Naive thymus-derived CD8-positive, alpha-beta T cell (primary cell): ENCODE measurements at regions not wholly inside any gene's neighbourhood (a gene's known extent, or its start where the extent isn't known, plus 50 kb on each side); places are given as distances from the start of the nearest gene placed in this dataset.

Experiments used
- ATAC-seq, 2 donors: fragments of 150-1000 bp; cut with Tn5 transposase in 1 of 2; sonication (Bioruptor Pico), chemical (Tn5 transposase) in 1 of 2; 1 replicate in 1 of 2; 2 replicates in 1 of 2; pipeline ENCODE4 v1.10.0; 2021; ENCODE audit warnings: mild to moderate bottlenecking in 2 of 2, moderate library complexity in 2 of 2
- POLR2A ChIA-PET: fragments of 350-600 bp; sonication (Branson Sonifier 250); formaldehyde crosslinking; loops from one replicate; lab custom pipeline; 2021; ENCODE audit warnings: antibody characterized with exemption; lab: Charles Lee
- DNase-seq, 10 donors: peaks; one replicate each; pipeline versions ENCODE4 v3.0.0 to v3.0.0-alpha.2; 2020 to 2022
- H3K27ac Mint-ChIP-seq, 10 donors: one replicate each; pipeline ENCODE4 v1.8.0; 2020 to 2022; ENCODE audit warnings: mild to moderate bottlenecking in 10 of 10, mixed read lengths in 10 of 10, moderate library complexity in 4 of 10, inconsistent platforms in 1 of 10
- H3K27me3 Mint-ChIP-seq, 5 donors: one replicate each; pipeline ENCODE4 v1.8.0; 2021 to 2022; ENCODE audit warnings: mixed read lengths in 5 of 5
- H3K36me3 Mint-ChIP-seq, 3 donors: one replicate each; pipeline ENCODE4 v1.8.0; 2020 to 2022; ENCODE audit warnings: mixed read lengths in 3 of 3, mild to moderate bottlenecking in 2 of 3, inconsistent platforms in 1 of 3
- H3K4me1 Mint-ChIP-seq, 4 donors: one replicate each; pipeline ENCODE4 v1.8.0; 2021 to 2022; ENCODE audit warnings: mixed read lengths in 4 of 4
- H3K4me3 Mint-ChIP-seq, 10 donors: one replicate each; pipeline ENCODE4 v1.8.0; 2020 to 2022; ENCODE audit warnings: mild to moderate bottlenecking in 10 of 10, mixed read lengths in 10 of 10, moderate library complexity in 6 of 10, inconsistent platforms in 1 of 10
- H3K9me3 Mint-ChIP-seq, 9 donors: one replicate each; pipeline ENCODE4 v1.8.0; 2020 to 2022; ENCODE audit warnings: mixed read lengths in 9 of 9, mild to moderate bottlenecking in 3 of 9, inconsistent platforms in 1 of 9, moderate library complexity in 1 of 9

DNA sequence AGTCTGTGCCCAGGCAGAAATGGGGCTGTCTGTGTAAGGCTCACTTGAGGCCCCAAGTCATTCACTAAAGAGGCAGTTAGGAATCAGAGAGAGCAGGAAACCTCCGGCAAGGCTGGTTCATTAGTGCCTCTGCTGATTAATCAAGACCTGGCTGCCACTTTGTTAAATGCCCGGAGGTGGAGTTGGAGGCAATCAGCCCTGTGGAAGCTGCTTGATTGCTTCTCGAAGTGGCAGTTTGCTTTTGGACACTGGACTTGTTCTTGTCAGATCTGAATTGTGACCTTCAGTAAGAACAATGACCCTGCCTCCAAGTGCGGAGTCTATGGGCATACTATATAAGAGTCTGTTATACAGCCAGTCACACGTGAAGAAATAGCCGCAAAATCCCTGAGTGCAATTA, 183.9 kb upstream of the LINC00305 start:
- POLR2A ChIA-PET = no interaction called here
- no peak for DNase-seq

GRCh38 chr18:64331419-64331818, 182.5 kb upstream of the LINC00305 start:
- Mint-ChIP-seq H3K9me3 (peaks cover 0 to 6% (median 4%) of the 10 kb centered on the region in 9 donors), H3K4me1 (no peaks in the 10 kb centered on the region), H3K4me3 (no peak overlapping the region), H3K27ac (no peak overlapping the region), H3K27me3 (no peaks in the 10 kb centered on the region), H3K36me3 (no peaks in the 10 kb centered on the region)
- POLR2A ChIA-PET = no interaction called here
- no peak for DNase-seq
- no peak for ATAC-seq

More for the DNA sequence above, 183.9 kb upstream of the LINC00305 start:
- H3K27ac Mint-ChIP-seq = no peak overlapping the region
- H3K9me3 Mint-ChIP-seq = peaks cover 0 to 5% (median 2%) of the 10 kb centered on the region in 9 donors
- no peaks in the 10 kb centered on the region for H3K4me1 Mint-ChIP-seq
- H3K4me3 Mint-ChIP-seq = no peak overlapping the region
- no peaks in the 10 kb centered on the region for H3K27me3 Mint-ChIP-seq
- no peak for ATAC-seq
- no peaks in the 10 kb centered on the region for H3K36me3 Mint-ChIP-seq

- POLR2A ChIA-PET = no interaction called here
- Mint-ChIP-seq H3K27ac (no peak overlapping the region), H3K9me3 (peaks cover 0 to 6% (median 4%) of the 10 kb centered on the region in 9 donors), H3K4me3 (no peak overlapping the region), H3K27me3 (no peaks in the 10 kb centered on the region), H3K4me1 (no peaks in the 10 kb centered on the region), H3K36me3 (no peaks in the 10 kb centered on the region)
- DNase-seq = no peak
- ATAC-seq = no peak
These were observed 182.0 kb upstream of the LINC00305 start for GRCh38 chr18:64330931-64331330.

DNA sequence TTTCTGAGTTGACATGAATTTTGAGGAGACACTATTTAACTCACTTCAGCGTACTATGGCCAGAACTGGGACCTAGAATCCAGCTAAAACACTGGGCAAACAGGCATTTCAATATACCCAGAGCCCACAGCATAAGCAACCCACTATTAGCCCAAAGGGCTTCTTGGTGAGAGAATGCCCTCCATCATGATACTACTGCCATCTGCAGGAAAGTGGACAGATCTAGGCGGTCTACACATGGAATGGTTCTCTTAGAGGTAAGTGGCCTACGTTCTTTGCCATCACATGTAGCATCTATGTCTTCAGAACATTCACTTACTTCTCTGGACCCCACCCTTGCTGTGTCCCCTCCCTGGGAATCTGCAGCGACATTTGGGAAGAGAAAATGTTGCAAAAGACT, 181.3 kb upstream of the LINC00305 start:
- Mint-ChIP-seq H3K27ac (no peak overlapping the region), H3K4me3 (no peak overlapping the region), H3K9me3 (peaks cover 0 to 6% (median 4%) of the 10 kb centered on the region in 9 donors), H3K4me1 (no peaks in the 10 kb centered on the region), H3K36me3 (no peaks in the 10 kb centered on the region), H3K27me3 (no peaks in the 10 kb centered on the region)
- POLR2A ChIA-PET = no interaction called here
- ATAC-seq (no peak), DNase-seq (no peak)

- H3K9me3 Mint-ChIP-seq = peaks cover 0 to 42% (median 8%) of the 10 kb centered on the region in 9 donors
- no peak for DNase-seq
- ATAC-seq = no peak
- POLR2A ChIA-PET = no interaction called here
- H3K27ac Mint-ChIP-seq = no peak overlapping the region
- H3K4me1 Mint-ChIP-seq = no peaks in the 10 kb centered on the region
- H3K27me3 Mint-ChIP-seq = no peaks in the 10 kb centered on the region
- no peak overlapping the region for H3K4me3 Mint-ChIP-seq
- peaks cover 0 to 4% (median 0%) of the 10 kb centered on the region in 3 donors for H3K36me3 Mint-ChIP-seq
These were observed 173.3 kb upstream of the LINC00305 start for GRCh38 chr18:64322189-64322588.

DNA sequence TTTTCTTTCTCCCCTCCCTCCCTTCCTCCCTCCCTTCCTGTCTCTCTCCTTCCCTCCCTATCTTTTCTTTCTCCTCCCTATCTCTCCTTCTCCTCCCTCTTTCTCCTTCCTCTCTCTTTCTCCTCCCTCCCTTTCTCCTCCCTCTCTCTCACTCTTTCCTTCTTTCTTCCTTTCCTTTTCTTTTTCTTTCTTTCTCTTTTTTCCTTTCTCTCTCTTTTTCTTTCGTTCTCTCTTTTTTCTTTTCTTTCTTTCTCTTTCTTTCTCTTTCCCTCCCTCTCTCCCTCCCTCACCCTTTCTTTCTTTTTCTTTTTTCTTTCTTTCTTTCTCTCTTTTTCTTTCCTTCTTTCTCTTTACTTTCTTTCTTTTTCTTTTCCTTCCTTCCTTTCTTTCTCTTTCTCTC, 169.7 kb upstream of the LINC00305 start:
- no peak for ATAC-seq
- no peaks in the 10 kb centered on the region for H3K27me3 Mint-ChIP-seq
- H3K36me3 Mint-ChIP-seq = peaks cover 0 to 4% (median 0%) of the 10 kb centered on the region in 3 donors
- DNase-seq = no peak
- POLR2A ChIA-PET = no interaction called here
- H3K9me3 Mint-ChIP-seq = peaks cover 0 to 48% (median 10%) of the 10 kb centered on the region in 9 donors
- H3K4me1 Mint-ChIP-seq = no peaks in the 10 kb centered on the region
- no peak overlapping the region for H3K4me3 Mint-ChIP-seq
- H3K27ac Mint-ChIP-seq = no peak overlapping the region

DNA sequence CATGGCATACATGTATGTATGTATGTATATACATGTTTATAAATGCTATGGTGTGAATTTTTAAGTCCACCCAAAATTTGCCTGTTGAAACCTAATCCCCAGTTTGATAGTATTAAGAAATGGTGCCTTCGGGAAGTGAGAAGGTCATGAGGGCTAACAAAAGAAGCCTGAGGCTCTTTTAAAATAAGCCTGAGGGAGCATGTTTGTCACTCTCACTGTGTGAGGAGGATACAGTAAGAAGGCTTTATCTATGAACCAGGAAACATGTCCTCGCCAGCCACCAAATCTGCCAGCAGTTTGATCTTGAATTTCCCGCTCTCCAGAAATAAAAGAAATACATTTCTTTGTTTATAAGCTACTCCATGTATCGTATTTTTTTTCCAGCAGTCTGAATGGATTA, 163.0 kb upstream of the LINC00305 start:
- Mint-ChIP-seq H3K27me3 (no peaks in the 10 kb centered on the region), H3K4me3 (no peak overlapping the region), H3K36me3 (no peaks in the 10 kb centered on the region), H3K27ac (no peak overlapping the region), H3K4me1 (no peaks in the 10 kb centered on the region), H3K9me3 (peaks cover 0 to 14% (median 3%) of the 10 kb centered on the region in 9 donors)
- ATAC-seq = no peak
- no peak for DNase-seq
- POLR2A ChIA-PET = no interaction called here

DNA sequence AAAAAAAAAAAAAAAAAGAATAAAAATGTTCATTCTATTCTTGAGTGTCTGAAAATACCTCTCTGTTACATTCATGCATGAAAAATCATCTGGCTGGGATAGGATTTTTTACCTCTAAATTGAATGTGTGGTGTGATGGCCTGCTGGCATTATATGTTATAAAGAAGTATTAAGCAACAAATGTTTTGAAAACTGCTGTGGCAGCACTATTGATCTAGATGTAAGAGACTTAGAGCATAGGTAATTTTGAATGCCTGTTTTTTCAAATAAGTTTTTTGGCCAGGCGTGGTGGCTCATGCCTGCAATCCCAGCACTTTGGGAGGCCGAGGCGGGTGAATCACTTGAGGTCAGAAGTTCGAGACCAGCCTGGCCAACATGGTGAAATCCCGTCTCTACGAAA, 147.0 kb upstream of the LINC00305 start:
- POLR2A ChIA-PET = no interaction called here
- H3K36me3 Mint-ChIP-seq = no peaks in the 10 kb centered on the region
- DNase-seq (no peak), ATAC-seq (no peak)
- no peaks in the 10 kb centered on the region for H3K27me3 Mint-ChIP-seq
- H3K4me1 Mint-ChIP-seq = no peaks in the 10 kb centered on the region
- no peak overlapping the region for H3K27ac Mint-ChIP-seq
- peaks cover 0 to 2% (median 0%) of the 10 kb centered on the region in 9 donors for H3K9me3 Mint-ChIP-seq
- no peak overlapping the region for H3K4me3 Mint-ChIP-seq

- Mint-ChIP-seq H3K27ac (no peak overlapping the region), H3K4me1 (no peaks in the 10 kb centered on the region), H3K27me3 (no peaks in the 10 kb centered on the region), H3K36me3 (no peaks in the 10 kb centered on the region), H3K9me3 (peaks cover 0 to 2% (median 0%) of the 10 kb centered on the region in 9 donors), H3K4me3 (no peak overlapping the region)
- no peak for ATAC-seq
- DNase-seq = no peak
- POLR2A ChIA-PET = no interaction called here
These were observed 146.1 kb upstream of the LINC00305 start for GRCh38 chr18:64294967-64295366.

GRCh38 chr18:64288432-64288831, 139.5 kb upstream of the LINC00305 start:
- Mint-ChIP-seq H3K27ac (no peak overlapping the region), H3K9me3 (peaks cover 0 to 4% (median 3%) of the 10 kb centered on the region in 9 donors), H3K36me3 (no peaks in the 10 kb centered on the region), H3K4me1 (no peaks in the 10 kb centered on the region), H3K4me3 (no peak overlapping the region), H3K27me3 (no peaks in the 10 kb centered on the region)
- POLR2A ChIA-PET = no interaction called here
- ATAC-seq (no peak), DNase-seq (no peak)

GRCh38 chr18:64287926-64288325, 139.0 kb upstream of the LINC00305 start:
- DNase-seq = no peak
- Mint-ChIP-seq H3K4me1 (no peaks in the 10 kb centered on the region), H3K27ac (no peak overlapping the region), H3K9me3 (peaks cover 0 to 7% (median 3%) of the 10 kb centered on the region in 9 donors), H3K4me3 (no peak overlapping the region), H3K36me3 (no peaks in the 10 kb centered on the region), H3K27me3 (no peaks in the 10 kb centered on the region)
- no peak for ATAC-seq
- POLR2A ChIA-PET = no interaction called here

DNA sequence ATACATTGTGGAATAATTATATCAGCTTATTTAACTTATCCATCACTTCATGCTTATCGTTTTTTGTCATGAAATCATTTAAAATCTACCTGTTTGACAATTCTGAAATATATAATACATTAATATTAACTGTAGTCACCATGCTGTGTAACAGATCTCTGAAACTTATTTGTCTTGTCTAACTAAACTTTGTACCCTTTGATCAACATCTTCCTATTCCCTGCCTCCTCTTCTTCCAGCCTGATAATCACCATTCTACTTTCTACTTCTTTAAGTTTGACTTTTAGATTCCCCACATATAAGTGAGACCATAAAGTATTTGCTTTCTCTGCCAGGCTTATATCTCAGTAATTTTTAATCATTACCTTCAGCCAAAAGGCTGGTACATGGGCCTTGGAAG, 134.2 kb upstream of the LINC00305 start:
- POLR2A ChIA-PET = no interaction called here
- H3K36me3 Mint-ChIP-seq = no peaks in the 10 kb centered on the region
- H3K4me1 Mint-ChIP-seq = no peaks in the 10 kb centered on the region
- H3K27me3 Mint-ChIP-seq = peaks cover 0 to 1% (median 0%) of the 10 kb centered on the region in 5 donors
- DNase-seq (no peak), ATAC-seq (no peak)
- no peak overlapping the region for H3K27ac Mint-ChIP-seq
- H3K4me3 Mint-ChIP-seq = no peak overlapping the region
- peaks cover 0 to 14% (median 6%) of the 10 kb centered on the region in 9 donors for H3K9me3 Mint-ChIP-seq

GRCh38 chr18:64278026-64278425, 129.1 kb upstream of the LINC00305 start:
- H3K4me3 Mint-ChIP-seq = no peak overlapping the region
- H3K36me3 Mint-ChIP-seq = no peaks in the 10 kb centered on the region
- POLR2A ChIA-PET = no interaction called here
- peaks cover 0 to 13% (median 9%) of the 10 kb centered on the region in 9 donors for H3K9me3 Mint-ChIP-seq
- DNase-seq (no peak), ATAC-seq (no peak)
- peaks cover 0 to 3% (median 0%) of the 10 kb centered on the region in 5 donors for H3K27me3 Mint-ChIP-seq
- no peak overlapping the region for H3K27ac Mint-ChIP-seq
- no peaks in the 10 kb centered on the region for H3K4me1 Mint-ChIP-seq
